Muscle layer of duodenum (tissue), 2 donors: ENCODE measurements at regions not wholly inside any gene's neighbourhood (a gene's known extent, or its start where the extent isn't known, plus 50 kb on each side); places are given as distances from the start of the nearest gene placed in this dataset.

Source experiments
- H3K27ac ChIP-seq: one replicate; pipeline ENCODE4 v1.7.0; 2013; ENCODE audit warnings: mild to moderate bottlenecking, low read length
- H3K27me3 ChIP-seq: one replicate; pipeline ENCODE4 v1.7.0; 2013; ENCODE audit warnings: low read depth, mild to moderate bottlenecking, control low read depth, low read length
- H3K36me3 ChIP-seq, 2 donors: one replicate each; pipeline ENCODE4 v1.7.0; 2013; ENCODE audit warnings: low read length in 2 of 2, control low read depth in 1 of 2, mild to moderate bottlenecking in 1 of 2; ENCODE audit not compliant: insufficient read depth in 2 of 2, control insufficient read depth in 1 of 2
- H3K4me1 ChIP-seq, 2 donors: one replicate each; pipeline ENCODE4 v1.7.0; 2013; ENCODE audit warnings: low read length in 2 of 2, mild to moderate bottlenecking in 2 of 2, control low read depth in 1 of 2, moderate library complexity in 1 of 2; ENCODE audit not compliant: insufficient read depth in 2 of 2, control insufficient read depth in 1 of 2
- H3K4me3 ChIP-seq, 2 donors: one replicate each; pipeline ENCODE4 v1.7.0; 2013; ENCODE audit warnings: low read length in 2 of 2, low read depth in 1 of 2, mild to moderate bottlenecking in 1 of 2
- H3K9me3 ChIP-seq, 2 donors: one replicate each; pipeline ENCODE4 v1.7.0; 2013; ENCODE audit warnings: low read length in 2 of 2, control low read depth in 1 of 2, mild to moderate bottlenecking in 1 of 2; ENCODE audit not compliant: control insufficient read depth in 1 of 2
- donor health status: healthy.

DNA sequence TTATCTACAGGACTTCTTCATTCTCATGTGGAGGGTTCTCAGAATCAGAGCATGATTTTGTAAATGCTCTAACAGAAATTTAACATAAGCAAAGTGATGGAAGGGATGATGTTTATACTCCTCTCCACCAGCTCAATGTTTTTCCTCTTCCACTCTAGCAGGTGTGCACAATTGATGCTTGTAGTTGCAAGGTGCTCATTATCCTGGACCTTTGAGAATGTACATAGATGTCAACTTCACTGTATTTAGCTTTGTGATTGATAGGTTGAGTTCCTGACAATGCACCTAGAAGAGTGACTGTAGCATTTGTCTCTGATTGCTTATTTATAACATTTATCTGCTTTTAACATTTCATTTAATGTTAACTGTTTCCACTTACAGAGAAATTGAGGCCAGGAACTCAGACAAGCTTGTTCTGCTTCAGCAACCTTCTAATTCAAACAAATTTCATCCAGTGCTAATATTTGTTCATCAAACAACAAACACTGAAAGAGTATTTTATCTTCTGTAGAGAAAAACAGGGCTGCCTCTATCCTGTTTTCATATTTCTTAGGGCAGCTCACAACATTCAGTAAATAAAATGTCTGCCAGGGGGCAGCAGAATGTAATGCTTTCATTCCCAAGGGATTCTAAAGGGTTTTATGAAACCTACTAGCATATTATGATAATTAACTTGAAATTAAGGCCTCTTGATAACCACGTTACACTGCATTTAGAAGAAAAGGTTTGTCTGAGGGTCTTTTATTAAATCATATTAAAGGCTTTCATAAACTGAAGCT is 127.9 kb upstream of the NOL4 start:
- Histone ChIP-seq H3K36me3 (no peaks in the 10 kb centered on the region), H3K4me3 (no peak overlapping the region), H3K4me1 (no peaks in the 10 kb centered on the region), H3K27me3 (no peaks in the 10 kb centered on the region), H3K27ac (no peak overlapping the region), H3K9me3 (no peaks in the 10 kb centered on the region)

DNA sequence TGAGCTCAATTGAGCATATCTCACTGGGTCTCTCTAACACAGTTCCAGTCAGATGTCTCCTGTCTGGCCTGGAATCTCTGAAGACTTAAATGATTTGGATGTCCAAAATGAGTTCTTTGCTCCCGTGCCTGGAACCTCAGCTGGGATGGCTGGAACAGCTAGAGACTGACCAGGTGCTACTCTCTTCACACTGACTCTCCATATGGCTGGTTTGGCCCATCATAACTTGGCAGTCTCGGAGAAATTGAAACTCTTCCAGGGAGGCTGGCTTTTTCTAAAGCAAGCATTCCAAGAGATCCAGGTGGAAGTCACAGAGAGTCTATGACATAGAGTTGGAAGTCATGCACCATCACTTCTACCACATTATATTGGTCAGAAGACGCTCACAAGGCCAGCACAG is 129.6 kb upstream of the NOL4 start:
- Histone ChIP-seq H3K27ac (no peak overlapping the region), H3K4me3 (no peak overlapping the region), H3K27me3 (no peaks in the 10 kb centered on the region), H3K4me1 (no peaks in the 10 kb centered on the region), H3K36me3 (no peaks in the 10 kb centered on the region), H3K9me3 (no peaks in the 10 kb centered on the region)

DNA sequence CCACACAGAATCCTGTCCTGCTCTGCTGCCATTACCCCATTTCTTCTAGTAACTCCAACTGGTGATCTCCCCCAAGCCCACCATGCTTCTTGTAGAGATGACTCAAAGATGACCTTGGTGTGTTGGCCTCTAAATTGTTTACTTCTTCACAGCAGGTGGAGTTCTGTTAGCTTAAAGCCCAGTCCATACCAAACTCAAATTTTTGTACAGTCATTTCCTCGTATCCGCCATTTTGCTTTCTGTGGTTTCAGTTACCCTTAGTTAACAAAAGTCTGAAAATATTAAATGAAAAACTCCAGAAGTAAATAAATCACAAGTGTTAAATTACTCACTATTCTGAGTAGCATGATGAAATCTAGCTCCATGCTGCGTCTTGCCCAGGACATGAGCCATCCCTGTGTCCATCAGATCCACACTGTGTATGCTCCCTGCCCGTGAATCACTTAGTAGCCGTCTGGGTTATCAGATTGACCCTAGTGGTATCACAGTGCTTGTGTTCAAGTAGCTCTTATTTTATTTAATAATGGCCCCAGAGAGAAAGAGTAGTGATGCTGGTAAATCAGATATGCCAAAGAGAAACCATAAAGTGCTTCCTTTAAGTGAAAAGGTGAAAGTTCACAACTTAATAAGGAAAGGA is 133.3 kb upstream of the NOL4 start:
- Histone ChIP-seq H3K36me3 (no peaks in the 10 kb centered on the region), H3K27me3 (no peaks in the 10 kb centered on the region)

DNA sequence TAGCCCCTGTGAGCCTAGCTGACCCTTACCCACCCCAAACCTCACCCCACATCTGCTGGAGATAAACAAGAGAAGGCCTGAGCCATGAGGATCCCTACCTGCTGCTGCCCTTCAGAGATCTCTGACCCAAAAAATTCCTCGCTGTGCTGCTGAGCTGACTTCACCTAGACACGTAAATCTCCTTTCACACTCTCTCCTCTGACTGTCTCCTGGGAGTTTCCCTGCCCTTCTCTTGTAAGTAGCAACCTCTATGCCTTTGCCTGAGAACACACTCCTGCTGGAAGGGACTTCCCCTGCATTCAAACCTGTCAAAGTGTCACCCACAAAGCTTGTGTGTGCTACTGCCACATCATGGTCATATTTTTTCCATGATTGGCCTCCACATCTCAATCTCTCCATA is 134.2 kb upstream of the NOL4 start:
- Histone ChIP-seq H3K9me3 (no peaks in the 10 kb centered on the region), H3K4me3 (no peak overlapping the region), H3K4me1 (no peaks in the 10 kb centered on the region), H3K27me3 (no peaks in the 10 kb centered on the region), H3K36me3 (no peaks in the 10 kb centered on the region), H3K27ac (no peak overlapping the region)

More for the DNA sequence above, 133.3 kb upstream of the NOL4 start:
- Histone ChIP-seq H3K4me3 (no peak overlapping the region), H3K27ac (no peak overlapping the region), H3K9me3 (no peaks in the 10 kb centered on the region), H3K4me1 (no peaks in the 10 kb centered on the region)

DNA sequence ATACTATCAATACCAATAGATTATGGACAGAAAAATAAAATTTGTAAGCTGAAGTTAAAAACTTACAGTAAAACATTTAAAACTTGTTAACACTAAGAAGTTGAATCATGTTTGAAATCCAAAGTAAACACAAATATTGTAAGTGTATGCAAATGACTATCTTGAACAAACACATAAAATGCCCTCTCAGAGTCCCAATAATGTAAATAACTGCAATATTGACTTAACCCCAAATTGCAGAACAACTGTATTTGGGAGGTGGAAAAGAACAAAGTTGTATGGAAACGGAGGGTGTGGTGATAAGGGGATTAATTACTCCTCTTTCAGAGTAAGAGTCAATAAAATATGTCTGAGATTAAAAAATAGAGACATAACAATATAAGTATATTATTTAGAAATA is 140.0 kb upstream of the NOL4 start:
- Histone ChIP-seq H3K27me3 (no peaks in the 10 kb centered on the region), H3K4me1 (no peaks in the 10 kb centered on the region), H3K36me3 (no peaks in the 10 kb centered on the region), H3K9me3 (no peaks in the 10 kb centered on the region), H3K4me3 (no peak overlapping the region), H3K27ac (no peak overlapping the region)

DNA sequence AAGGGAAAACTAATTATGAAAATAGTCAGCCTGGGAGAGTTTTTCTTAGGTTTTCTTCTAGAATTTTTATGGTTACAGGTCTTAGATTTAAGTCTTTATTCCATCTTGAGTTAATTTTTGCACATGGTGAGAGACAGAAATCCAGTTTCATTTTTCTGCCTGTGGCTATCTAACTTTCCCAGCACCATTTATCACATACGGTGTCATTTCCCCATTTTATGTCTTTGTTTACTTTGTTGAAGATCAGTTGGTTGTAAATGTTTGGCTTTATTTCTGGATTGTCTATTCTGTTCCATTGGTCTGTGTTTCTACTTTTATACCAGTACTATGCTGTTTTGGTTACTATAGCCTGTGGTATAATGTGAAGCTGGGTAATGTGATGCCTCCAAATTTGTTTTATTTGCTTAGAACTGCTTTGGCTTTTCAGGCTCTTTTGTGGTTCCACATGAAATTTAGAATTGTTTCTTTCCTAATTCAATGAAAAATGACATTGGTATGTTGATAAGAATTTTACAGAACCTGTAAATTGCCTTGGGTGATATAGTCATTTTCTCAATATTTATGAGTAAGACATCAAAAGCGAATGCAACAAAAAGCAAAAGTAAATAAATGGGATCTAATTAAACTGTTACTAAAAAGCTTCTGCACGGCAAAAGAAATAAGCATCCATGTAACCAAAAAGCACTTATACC is 146.1 kb upstream of the NOL4 start:
- no peak overlapping the region for H3K27ac ChIP-seq
- H3K27me3 ChIP-seq, result no peaks in the 10 kb centered on the region
- no peaks in the 10 kb centered on the region for H3K36me3 ChIP-seq
- H3K4me1 ChIP-seq, result no peaks in the 10 kb centered on the region
- H3K9me3 ChIP-seq, result no peaks in the 10 kb centered on the region
- no peak overlapping the region for H3K4me3 ChIP-seq

DNA sequence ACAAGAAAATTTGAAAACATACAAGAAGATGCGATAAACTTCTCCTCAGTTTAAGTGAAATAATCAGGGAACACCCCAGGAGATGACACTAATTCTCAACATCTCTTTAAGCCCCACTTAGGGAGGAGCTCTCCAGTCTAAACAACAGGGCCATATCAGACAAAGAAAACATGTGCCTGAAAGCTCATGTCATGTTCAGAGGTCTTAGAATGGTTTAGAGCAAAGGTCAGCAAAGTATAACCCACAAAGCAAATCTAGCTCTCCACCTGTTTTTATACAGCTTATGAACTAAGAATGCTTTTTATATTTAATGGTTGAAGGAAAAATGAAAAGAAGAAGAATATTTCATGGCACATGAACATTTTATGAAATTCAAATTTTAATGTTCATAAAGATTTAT is 155.6 kb upstream of the NOL4 start:
- no peak overlapping the region for H3K27ac ChIP-seq
- no peaks in the 10 kb centered on the region for H3K9me3 ChIP-seq
- no peaks in the 10 kb centered on the region for H3K36me3 ChIP-seq
- no peak overlapping the region for H3K4me3 ChIP-seq
- no peaks in the 10 kb centered on the region for H3K4me1 ChIP-seq
- H3K27me3 ChIP-seq, result no peaks in the 10 kb centered on the region

DNA sequence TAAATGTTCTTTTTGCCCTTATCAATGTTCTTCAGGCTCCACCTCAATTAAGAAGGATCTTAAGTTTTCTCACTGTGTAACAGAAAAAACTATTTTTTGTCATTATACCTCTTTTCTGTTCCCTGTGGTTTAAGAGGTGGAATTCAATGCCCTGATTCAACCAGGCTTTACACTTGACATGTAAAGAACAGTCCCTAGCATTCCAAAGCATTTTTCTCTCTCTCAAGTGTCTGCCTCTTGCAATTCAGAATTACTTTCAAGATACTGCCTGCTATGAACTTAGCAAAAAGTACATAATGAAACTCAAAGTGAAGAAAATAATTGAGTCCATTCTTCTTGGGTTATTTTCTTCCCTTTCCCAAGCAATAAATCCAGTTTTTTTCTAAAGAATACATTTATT is 160.6 kb upstream of the NOL4 start:
- Histone ChIP-seq H3K27me3 (no peaks in the 10 kb centered on the region), H3K27ac (no peak overlapping the region), H3K4me1 (no peaks in the 10 kb centered on the region), H3K36me3 (no peaks in the 10 kb centered on the region), H3K9me3 (no peaks in the 10 kb centered on the region), H3K4me3 (no peak overlapping the region)

DNA sequence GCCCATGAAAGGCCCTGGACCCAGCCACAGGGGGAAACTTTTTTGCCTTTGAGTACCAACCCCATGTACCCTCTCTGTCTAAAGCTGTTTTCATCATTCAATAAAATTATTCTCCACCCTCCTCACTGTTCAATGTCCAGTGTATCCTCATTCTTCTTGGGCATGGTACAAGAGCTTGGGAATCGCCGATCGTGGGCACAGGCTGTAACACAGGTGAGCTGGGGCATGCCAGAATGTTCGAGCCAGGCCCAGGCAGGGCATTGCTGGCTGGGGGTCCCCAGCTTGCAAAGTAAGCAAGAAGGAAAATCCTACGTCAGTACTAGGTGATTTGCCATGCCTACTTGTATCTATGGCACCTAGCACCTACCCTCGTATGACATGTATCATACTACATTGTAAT is 162.1 kb upstream of the NOL4 start:
- H3K36me3 ChIP-seq, result no peaks in the 10 kb centered on the region
- H3K27ac ChIP-seq, result no peak overlapping the region
- H3K4me1 ChIP-seq, result no peaks in the 10 kb centered on the region
- H3K27me3 ChIP-seq, result no peaks in the 10 kb centered on the region
- no peaks in the 10 kb centered on the region for H3K9me3 ChIP-seq
- no peak overlapping the region for H3K4me3 ChIP-seq

DNA sequence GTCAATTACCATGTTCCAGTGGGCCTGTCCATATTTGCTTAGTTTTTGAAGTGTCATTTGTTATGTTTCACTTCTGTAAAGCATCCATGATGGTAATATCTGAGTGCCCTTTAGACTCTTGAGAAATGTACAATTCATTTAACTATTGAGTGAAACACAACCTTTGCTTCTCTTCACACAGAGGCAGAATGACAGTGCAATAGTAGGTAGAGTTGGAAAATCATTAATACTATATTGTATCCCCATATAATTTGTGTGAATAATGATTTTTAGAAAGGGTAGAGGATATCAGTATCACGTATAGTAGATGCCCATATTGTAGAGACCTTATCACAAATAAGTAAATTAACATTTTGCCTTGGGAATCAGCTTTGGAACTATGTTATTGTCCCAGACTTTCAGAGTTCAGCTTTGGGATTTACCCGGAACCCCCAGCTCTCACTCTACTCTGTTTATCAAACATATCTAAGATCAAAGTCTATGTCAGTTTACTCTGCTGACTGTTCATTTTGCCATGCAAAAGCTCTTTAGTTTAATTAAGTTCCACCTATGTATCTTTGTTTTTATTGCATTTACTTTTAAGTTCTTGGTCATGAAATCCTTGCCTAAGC is 172.7 kb upstream of the NOL4 start:
- H3K27ac ChIP-seq, result no peak overlapping the region
- no peaks in the 10 kb centered on the region for H3K36me3 ChIP-seq
- H3K4me1 ChIP-seq, result no peaks in the 10 kb centered on the region
- H3K27me3 ChIP-seq, result no peaks in the 10 kb centered on the region
- H3K9me3 ChIP-seq, result no peaks in the 10 kb centered on the region
- no peak overlapping the region for H3K4me3 ChIP-seq

DNA sequence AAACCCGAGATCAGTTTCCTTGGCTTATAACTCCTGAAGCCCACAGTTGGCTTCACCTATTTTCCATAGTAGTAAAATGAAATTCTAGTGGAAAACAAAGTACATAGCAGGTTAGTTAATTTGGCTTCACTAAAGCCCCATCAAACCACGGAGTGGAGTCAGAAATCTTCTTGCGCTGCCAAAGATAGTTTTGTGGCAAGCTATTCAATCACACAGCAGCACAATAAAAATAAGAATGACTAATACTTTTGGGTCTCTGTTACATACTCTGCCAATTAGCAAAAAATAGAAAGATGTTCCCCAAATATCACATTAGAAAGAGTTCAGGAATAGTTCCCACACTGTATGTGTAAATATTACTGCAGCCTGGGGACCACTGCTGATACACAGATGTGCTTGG is 175.2 kb upstream of the NOL4 start:
- no peak overlapping the region for H3K27ac ChIP-seq
- H3K9me3 ChIP-seq, result no peaks in the 10 kb centered on the region
- H3K4me3 ChIP-seq, result no peak overlapping the region
- H3K27me3 ChIP-seq, result no peaks in the 10 kb centered on the region
- no peaks in the 10 kb centered on the region for H3K36me3 ChIP-seq
- H3K4me1 ChIP-seq, result no peaks in the 10 kb centered on the region
